CD8-positive, alpha-beta memory T cell (primary cell): ENCODE measurements at regions not wholly inside any gene's neighbourhood (a gene's known extent, or its start where the extent isn't known, plus 50 kb on each side); places are given as distances from the start of the nearest gene placed in this dataset.
A peak's percentile ranks its signal among the peaks of the same experiment; 100 is the strongest.

Experiments
- CTCF ChIA-PET: fragments of 350-600 bp; sonication (Branson Sonifier 250); formaldehyde crosslinking; loops from one replicate; lab custom pipeline; 2021; ENCODE audit warnings: antibody characterized with exemption; lab: Charles Lee
- POLR2A ChIA-PET: fragments of 350-600 bp; sonication (Branson Sonifier 250); formaldehyde crosslinking; loops from one replicate; lab custom pipeline; 2021; ENCODE audit warnings: antibody characterized with exemption; lab: Charles Lee
- DNase-seq, 5 donors: peaks; one replicate each; pipeline versions ENCODE4 v3.0.0 to v3.0.0-alpha.2; 2020 to 2022; ENCODE audit warnings: mixed read lengths in 1 of 5
- H3K27ac ChIP-seq: one replicate; pipeline ENCODE4 v1.7.0; 2013; ENCODE audit warnings: low read depth, mild to moderate bottlenecking, low read length, moderate library complexity
- H3K27me3 ChIP-seq: 2 replicates; pipeline ENCODE4 v1.7.0; 2013; ENCODE audit warnings: low read length, mild to moderate bottlenecking; ENCODE audit not compliant: insufficient read depth, poor library complexity, severe bottlenecking
- H3K36me3 ChIP-seq: 2 replicates; pipeline ENCODE4 v1.7.0; 2013; ENCODE audit warnings: mild to moderate bottlenecking, low read length, moderate library complexity; ENCODE audit not compliant: insufficient read depth
- H3K4me1 ChIP-seq: 2 replicates; pipeline ENCODE4 v1.7.0; 2013; ENCODE audit warnings: mild to moderate bottlenecking, low read length, moderate library complexity; ENCODE audit not compliant: insufficient read depth
- H3K4me3 ChIP-seq: 2 replicates; pipeline ENCODE4 v1.7.0; 2013; ENCODE audit warnings: mild to moderate bottlenecking, low read length
- H3K9me3 ChIP-seq: 2 replicates; pipeline ENCODE4 v1.7.0; 2013; ENCODE audit warnings: mild to moderate bottlenecking, low read length
- H3K27ac Mint-ChIP-seq, 8 donors: one replicate each; pipeline ENCODE4 v1.8.0; 2020 to 2021; ENCODE audit warnings: mixed read lengths in 8 of 8, mild to moderate bottlenecking in 6 of 8, inconsistent platforms in 3 of 8, moderate library complexity in 3 of 8
- H3K27me3 Mint-ChIP-seq, 2 donors: one replicate each; pipeline ENCODE4 v1.8.0; 2020 to 2021; ENCODE audit warnings: mixed read lengths in 2 of 2, mild to moderate bottlenecking in 1 of 2, moderate library complexity in 1 of 2
- H3K36me3 Mint-ChIP-seq, 3 donors: one replicate each; pipeline ENCODE4 v1.8.0; 2020 to 2021; ENCODE audit warnings: mixed read lengths in 3 of 3, inconsistent platforms in 1 of 3, mild to moderate bottlenecking in 1 of 3
- H3K4me1 Mint-ChIP-seq, 3 donors: one replicate each; pipeline ENCODE4 v1.8.0; 2020 to 2021; ENCODE audit warnings: mixed read lengths in 3 of 3, inconsistent platforms in 1 of 3, mild to moderate bottlenecking in 1 of 3
- H3K4me3 Mint-ChIP-seq, 7 donors: one replicate each; pipeline ENCODE4 v1.8.0; 2020 to 2021; ENCODE audit warnings: mixed read lengths in 7 of 7, mild to moderate bottlenecking in 6 of 7, moderate library complexity in 4 of 7, inconsistent platforms in 2 of 7
- H3K9me3 Mint-ChIP-seq, 5 donors: one replicate each; pipeline ENCODE4 v1.8.0; 2020 to 2022; ENCODE audit warnings: mixed read lengths in 5 of 5, mild to moderate bottlenecking in 3 of 5, moderate library complexity in 2 of 5, inconsistent platforms in 1 of 5

- peak overlapping the region; percentile 53 for H3K27ac ChIP-seq
- Mint-ChIP-seq H3K27me3 (no peaks in the 10 kb centered on the region), H3K9me3 (no peaks in the 10 kb centered on the region), H3K36me3 (no peaks in the 10 kb centered on the region), H3K4me1 (peaks cover 13 to 16% (median 15%) of the 10 kb centered on the region in 3 donors), H3K4me3 (peak overlapping the region; percentile 28 to 89 (median 84)), H3K27ac (no peak overlapping the region)
- ChIA-PET POLR2A (interaction anchor here (0.6 kb wide), 1 partner anchor 440 kb away, joined by 4 read pairs; no protein-coding TSS in a partner anchor), CTCF (interaction anchor here (1.0 to 2.3 kb wide), 2 partner anchors 87 to 434 kb away, joined by 3 to 7 read pairs; no protein-coding TSS in a partner anchor)
- no peaks in the 10 kb centered on the region for H3K9me3 ChIP-seq
- H3K4me3 ChIP-seq: peak overlapping the region; percentile 58
- H3K36me3 ChIP-seq: no peaks in the 10 kb centered on the region
- peak; percentile 38 to 68 (median 60) for DNase-seq
- H3K4me1 ChIP-seq: peaks cover 25% of the 10 kb centered on the region
- no peaks in the 10 kb centered on the region for H3K27me3 ChIP-seq
These were observed 79.1 kb downstream of the NDUFS5 start for GRCh38 chr1:39105061-39105840.

- Mint-ChIP-seq H3K4me3 (peak overlapping the region in 6 of 7 donors; percentile 86 to 93 (median 88)), H3K27ac (peak overlapping the region in 5 of 8 donors; percentile 14 to 86 (median 59)), H3K9me3 (no peaks in the 10 kb centered on the region)
These were observed 80.0 kb downstream of the NDUFS5 start for GRCh38 chr1:39105841-39106765.

GRCh38 chr1:39106801-39107327, 80.7 kb downstream of the NDUFS5 start:
- ChIA-PET POLR2A (no interaction called here), CTCF (interaction anchor here (1.4 to 2.3 kb wide), 2 partner anchors 15 to 86 kb away, joined by 3 to 7 read pairs; no protein-coding TSS in a partner anchor)
- peak overlapping the region in 1 of 7 donors; percentile 55 for H3K4me3 Mint-ChIP-seq
- H3K36me3 Mint-ChIP-seq: no peaks in the 10 kb centered on the region
- Histone ChIP-seq H3K4me1 (peaks cover 25% of the 10 kb centered on the region), H3K27ac (peak overlapping the region; percentile 53), H3K27me3 (no peaks in the 10 kb centered on the region), H3K36me3 (no peaks in the 10 kb centered on the region), H3K9me3 (no peaks in the 10 kb centered on the region), H3K4me3 (no peak overlapping the region)
- H3K27me3 Mint-ChIP-seq: no peaks in the 10 kb centered on the region
- peaks cover 13 to 16% (median 15%) of the 10 kb centered on the region in 3 donors for H3K4me1 Mint-ChIP-seq
- peak overlapping the region in 1 of 8 donors; percentile 14 for H3K27ac Mint-ChIP-seq
- H3K9me3 Mint-ChIP-seq: no peaks in the 10 kb centered on the region
- no peak for DNase-seq

More at GRCh38 chr1:39105841-39106765, 80.0 kb downstream of the NDUFS5 start:
- H3K27ac ChIP-seq: peak overlapping the region; percentile 53
- ChIA-PET POLR2A (interaction anchor here (0.6 kb wide), 1 partner anchor 439 kb away, joined by 4 read pairs; no protein-coding TSS in a partner anchor), CTCF (interaction anchor here (1.0 to 2.3 kb wide), 3 partner anchors 15 to 433 kb away, joined by 3 to 7 read pairs (median 3); no protein-coding TSS in a partner anchor)
- peaks cover 25% of the 10 kb centered on the region for H3K4me1 ChIP-seq
- H3K4me1 Mint-ChIP-seq: peaks cover 13 to 16% (median 15%) of the 10 kb centered on the region in 3 donors
- no peaks in the 10 kb centered on the region for H3K27me3 ChIP-seq
- H3K9me3 ChIP-seq: no peaks in the 10 kb centered on the region
- DNase-seq: peak in 4 of 5 donors; percentile 17 to 54 (median 22)
- no peaks in the 10 kb centered on the region for H3K27me3 Mint-ChIP-seq
- peak overlapping the region; percentile 58 for H3K4me3 ChIP-seq
- no peaks in the 10 kb centered on the region for H3K36me3 ChIP-seq
- no peaks in the 10 kb centered on the region for H3K36me3 Mint-ChIP-seq

- no peaks in the 10 kb centered on the region for H3K27me3 ChIP-seq
- DNase-seq: no peak
- CTCF ChIA-PET: interaction anchor here (1.4 to 2.3 kb wide), 3 partner anchors 14 to 85 kb away, joined by 3 to 7 read pairs (median 5); no protein-coding TSS in a partner anchor
- POLR2A ChIA-PET: interaction anchor here (0.6 kb wide), 1 partner anchor 14 kb away, joined by 14 read pairs; no protein-coding TSS in a partner anchor
- H3K27me3 Mint-ChIP-seq: no peaks in the 10 kb centered on the region
- no peak overlapping the region for H3K4me3 Mint-ChIP-seq
- no peak overlapping the region for H3K4me3 ChIP-seq
- no peaks in the 10 kb centered on the region for H3K9me3 Mint-ChIP-seq
- H3K4me1 ChIP-seq: peaks cover 20% of the 10 kb centered on the region
- no peaks in the 10 kb centered on the region for H3K9me3 ChIP-seq
- H3K36me3 Mint-ChIP-seq: no peaks in the 10 kb centered on the region
- no peaks in the 10 kb centered on the region for H3K36me3 ChIP-seq
- peaks cover 7 to 12% (median 10%) of the 10 kb centered on the region in 3 donors for H3K4me1 Mint-ChIP-seq
- H3K27ac ChIP-seq: no peak overlapping the region
- H3K27ac Mint-ChIP-seq: no peak overlapping the region
These were observed 81.5 kb downstream of the NDUFS5 start for GRCh38 chr1:39107341-39108290.

- POLR2A ChIA-PET: interaction anchor here (0.5 kb wide), 1 partner anchor 168 kb away, joined by 3 read pairs; no protein-coding TSS in a partner anchor
- Histone ChIP-seq H3K36me3 (no peaks in the 10 kb centered on the region), H3K27ac (no peak overlapping the region), H3K9me3 (no peaks in the 10 kb centered on the region), H3K27me3 (no peaks in the 10 kb centered on the region), H3K4me3 (no peak overlapping the region), H3K4me1 (peaks cover 7% of the 10 kb centered on the region)
- Mint-ChIP-seq H3K27me3 (peaks cover 2 to 8% of the 10 kb centered on the region in 2 donors), H3K4me1 (peaks cover 1 to 8% (median 1%) of the 10 kb centered on the region in 3 donors), H3K9me3 (no peaks in the 10 kb centered on the region), H3K36me3 (peaks cover 0 to 4% (median 0%) of the 10 kb centered on the region in 3 donors), H3K27ac (no peak overlapping the region), H3K4me3 (no peak overlapping the region)
- CTCF ChIA-PET: interaction anchor here (0.8 to 1.8 kb wide), 3 partner anchors 17 to 497 kb away, joined by 3 to 4 read pairs (median 3); no protein-coding TSS in a partner anchor
- DNase-seq: no peak
These were observed 83.5 kb downstream of the NDUFS5 start for GRCh38 chr1:39109644-39110043.

- no peak overlapping the region for H3K4me3 ChIP-seq
- H3K27ac Mint-ChIP-seq: no peak overlapping the region
- H3K36me3 ChIP-seq: no peaks in the 10 kb centered on the region
- no peaks in the 10 kb centered on the region for H3K9me3 ChIP-seq
- H3K4me3 Mint-ChIP-seq: peak overlapping the region in 1 of 7 donors; percentile 61
- H3K27ac ChIP-seq: no peak overlapping the region
- DNase-seq: no peak
- H3K27me3 ChIP-seq: no peaks in the 10 kb centered on the region
- H3K4me1 ChIP-seq: peaks cover 7% of the 10 kb centered on the region
- CTCF ChIA-PET: interaction anchor here (0.8 to 1.8 kb wide), 5 partner anchors 18 to 496 kb away, joined by 3 to 5 read pairs (median 3); no protein-coding TSS in a partner anchor
- H3K4me1 Mint-ChIP-seq: peaks cover 0 to 8% (median 0%) of the 10 kb centered on the region in 3 donors
- POLR2A ChIA-PET: no interaction called here
- H3K36me3 Mint-ChIP-seq: peaks cover 0 to 4% (median 0%) of the 10 kb centered on the region in 3 donors
- H3K9me3 Mint-ChIP-seq: no peaks in the 10 kb centered on the region
- H3K27me3 Mint-ChIP-seq: peaks cover 2 to 8% of the 10 kb centered on the region in 2 donors
These were observed 84.2 kb downstream of the NDUFS5 start for GRCh38 chr1:39110325-39110851.
